HepG2 (cell line): ENCODE measurements at regions not wholly inside any gene's neighbourhood (a gene's known extent, or its start where the extent isn't known, plus 50 kb on each side); places are given as distances from the start of the nearest gene placed in this dataset.
A peak's percentile ranks its signal among the peaks of the same experiment; 100 is the strongest.

Experiments used
- ARNT2 ChIP-seq: sonication (generic); formaldehyde crosslinking; IDR thresholded peaks from 2 replicates; pipeline ENCODE4 v1.8.0; 2022; ENCODE audit warnings: mild to moderate bottlenecking, low read depth, missing genetic modification reagents, moderate library complexity
- ATF3 ChIP-seq: sonication (generic); formaldehyde crosslinking; IDR thresholded peaks from 2 replicates; pipeline ENCODE4 v1.4.0; 2020; ENCODE audit warnings: missing genetic modification reagents
- CBX2 ChIP-seq, 2 experiments: fragments of 200-600 bp in 1 of 2; sonication (generic); formaldehyde crosslinking in 1 of 2; IDR thresholded peaks; 2 replicates each; pipeline versions ENCODE4 v1.7.0 to v1.8.1; 2018 to 2022; ENCODE audit warnings: low read depth in 2 of 2, low read length in 1 of 2, mild to moderate bottlenecking in 1 of 2, missing genetic modification reagents in 1 of 2
- CCDC6 ChIP-seq: sonication (generic); formaldehyde crosslinking; IDR thresholded peaks from 2 replicates; pipeline ENCODE4 v1.8.1; 2022; ENCODE audit warnings: mild to moderate bottlenecking, missing genetic modification reagents, moderate library complexity
- CHCHD3 ChIP-seq: sonication (generic); formaldehyde crosslinking; IDR thresholded peaks from 2 replicates; pipeline ENCODE4 v1.8.0; 2022; ENCODE audit warnings: mild to moderate bottlenecking, missing genetic modification reagents, moderate library complexity
- DPF2 ChIP-seq: sonication (generic); formaldehyde crosslinking; IDR thresholded peaks from 2 replicates; pipeline ENCODE4 v1.4.0; 2020; ENCODE audit warnings: mild to moderate bottlenecking, low read depth, missing genetic modification reagents, borderline replicate concordance
- ETV5 ChIP-seq: IDR thresholded peaks from 2 replicates; pipeline ENCODE4 v1.6.1; 2018; ENCODE audit warnings: missing biosample characterization, missing genetic modification reagents, inconsistent platforms, borderline replicate concordance
- GABPA ChIP-seq, 2 experiments: IDR thresholded peaks; 2 replicates each; pipeline ENCODE4 v1.6.1; 2011 to 2016; ENCODE audit warnings: low read depth in 2 of 2, low read length in 1 of 2, missing biosample characterization in 1 of 2, missing genetic modification characterization in 1 of 2
- HDAC6 ChIP-seq: fragments of 200-600 bp; sonication (generic); IDR thresholded peaks from 2 replicates; pipeline ENCODE4 v1.7.0; 2017; ENCODE audit warnings: mild to moderate bottlenecking, antibody characterized with exemption, low read length, low read depth
- HMG20B ChIP-seq: conservative IDR thresholded peaks from 2 replicates; pipeline ENCODE4 v1.6.1; 2016; ENCODE audit warnings: missing genetic modification reagents, missing compliant biosample characterization
- ISL2 ChIP-seq: sonication (generic); formaldehyde crosslinking; IDR thresholded peaks from 2 replicates; pipeline ENCODE4 v1.5.0; 2020; ENCODE audit warnings: missing genetic modification reagents
- KMT2A ChIP-seq: sonication (generic); formaldehyde crosslinking; IDR thresholded peaks from 2 replicates; pipeline ENCODE4 v1.4.0; 2020; ENCODE audit warnings: missing genetic modification reagents
- MIER2 ChIP-seq: IDR thresholded peaks from 2 replicates; pipeline ENCODE4 v1.6.1; 2016; ENCODE audit warnings: missing biosample characterization, missing genetic modification reagents
- MTF1 ChIP-seq: sonication (generic); formaldehyde crosslinking; IDR thresholded peaks from 2 replicates; pipeline ENCODE4 v1.5.0; 2020; ENCODE audit warnings: missing genetic modification reagents
- MXD1 ChIP-seq: sonication (generic); formaldehyde crosslinking; IDR thresholded peaks from 2 replicates; pipeline ENCODE4 v1.4.0; 2020; ENCODE audit warnings: mild to moderate bottlenecking, missing genetic modification reagents
- MXD3 ChIP-seq: IDR thresholded peaks from 2 replicates; pipeline ENCODE4 v1.6.1; 2016; ENCODE audit warnings: mild to moderate bottlenecking, missing biosample characterization, missing genetic modification reagents
- MYC ChIP-seq: sonication (generic); formaldehyde crosslinking; IDR thresholded peaks from 2 replicates; pipeline ENCODE4 v1.9.0; 2021; ENCODE audit warnings: missing genetic modification reagents, borderline replicate concordance
- NBN ChIP-seq: fragments of 450-650 bp; conservative IDR thresholded peaks from 2 replicates; pipeline ENCODE4 v1.6.1; 2017
- SIX4 ChIP-seq: sonication (generic); formaldehyde crosslinking; IDR thresholded peaks from 2 replicates; pipeline ENCODE4 v1.4.0; 2020; ENCODE audit warnings: missing genetic modification reagents
- STAT5B ChIP-seq: sonication (generic); formaldehyde crosslinking; IDR thresholded peaks from 2 replicates; pipeline ENCODE4 v1.4.0; 2020; ENCODE audit warnings: missing genetic modification reagents
- TP53 ChIP-seq: sonication (generic); formaldehyde crosslinking; conservative IDR thresholded peaks from 2 replicates; pipeline ENCODE4 v1.4.0; 2020; ENCODE audit warnings: missing genetic modification reagents
- ZBTB7B ChIP-seq: sonication (generic); formaldehyde crosslinking; IDR thresholded peaks from 2 replicates; pipeline ENCODE4 v1.4.0; 2020; ENCODE audit warnings: missing genetic modification reagents
- ZFP36L1 ChIP-seq: sonication (generic); formaldehyde crosslinking; IDR thresholded peaks from 2 replicates; pipeline ENCODE4 v1.8.0; 2022; ENCODE audit warnings: mild to moderate bottlenecking, missing genetic modification reagents, moderate library complexity
- ZFP90 ChIP-seq: sonication (generic); formaldehyde crosslinking; IDR thresholded peaks from 2 replicates; pipeline ENCODE4 v1.8.0; 2022; ENCODE audit warnings: missing genetic modification reagents, mild to moderate bottlenecking, inconsistent platforms, borderline replicate concordance
- ZNF317 ChIP-seq: sonication (generic); formaldehyde crosslinking; IDR thresholded peaks from 2 replicates; pipeline ENCODE4 v1.5.0; 2020; ENCODE audit warnings: mild to moderate bottlenecking, missing genetic modification reagents
- ZNF496 ChIP-seq: sonication (generic); formaldehyde crosslinking; IDR thresholded peaks from 2 replicates; pipeline ENCODE4 v1.8.1; 2023; ENCODE audit warnings: mild to moderate bottlenecking, moderate library complexity, missing genetic modification reagents; ENCODE audit not compliant: insufficient replicate concordance
- ZNF577 ChIP-seq: sonication (generic); formaldehyde crosslinking; IDR thresholded peaks from 2 replicates; pipeline ENCODE4 v1.4.0; 2020; ENCODE audit warnings: mild to moderate bottlenecking, low read depth, missing genetic modification reagents, borderline replicate concordance
- ZNF704 ChIP-seq: sonication (generic); formaldehyde crosslinking; IDR thresholded peaks from 2 replicates; pipeline ENCODE4 v1.8.1; 2023; ENCODE audit warnings: mild to moderate bottlenecking, inconsistent platforms, moderate library complexity, missing genetic modification reagents, borderline replicate concordance
- ZNF775 ChIP-seq: sonication (generic); formaldehyde crosslinking; IDR thresholded peaks from 2 replicates; pipeline ENCODE4 v1.4.0; 2020; ENCODE audit warnings: missing genetic modification reagents, mild to moderate bottlenecking, moderate library complexity, borderline replicate concordance

GRCh38 chr4:3827616-3828492, 61.7 kb downstream of the ADRA2C start (continued):
- no peak for TF ChIP-seq ZNF704 (CRISPR knock-in tag)
- no peak for TF ChIP-seq STAT5B (CRISPR knock-in tag)
- no peak for TF ChIP-seq ZFP36L1 (CRISPR knock-in tag)
- no peak for TF ChIP-seq HDAC6
- peak; percentile 22; the same call in 1 of the 2 replicates for TF ChIP-seq ZFP90 (CRISPR knock-in tag)
- no peak for TF ChIP-seq NBN
- TF ChIP-seq MTF1 (CRISPR knock-in tag) = no peak
- TF ChIP-seq CHCHD3 (CRISPR knock-in tag) = no peak
- no peak for TF ChIP-seq ZNF775 (CRISPR knock-in tag)
- no peak for TF ChIP-seq GABPA (IDR thresholded peaks at IDR 0.05; ENCODE audit: low read depth, low read length)
- TF ChIP-seq GABPA (CRISPR knock-in tag; IDR thresholded peaks at IDR 0.05; ENCODE audit: low read depth) = no peak
- TF ChIP-seq CBX2 (IDR thresholded peaks at IDR 0.05; ENCODE audit: low read depth, low read length) = no peak
- no peak for TF ChIP-seq CBX2 (CRISPR knock-in tag; IDR thresholded peaks at IDR 0.05; ENCODE audit: low read depth)
- peak; percentile 67; the same call in 1 of the 2 replicates for TF ChIP-seq KMT2A
- TF ChIP-seq MXD1 = peak; percentile 77
- peak; percentile 81; the same call in 1 of the 2 replicates for TF ChIP-seq MYC (CRISPR knock-in tag)
- peak; percentile 91; the same call in 1 of the 2 replicates for TF ChIP-seq MXD3 (CRISPR knock-in tag)
- TF ChIP-seq ZNF317 (CRISPR knock-in tag) = peak; percentile 76
- peak; percentile 64; the same call in 1 of the 2 replicates for TF ChIP-seq ARNT2
- TF ChIP-seq ZBTB7B (CRISPR knock-in tag) = peak; percentile 91
- peak; percentile 44 for TF ChIP-seq ISL2 (CRISPR knock-in tag)
- 0 out of 2 replicates have a peak, but pooled peaks have one; percentile 34 for TF ChIP-seq HMG20B
- TF ChIP-seq ZNF577 = no peak
- peak; percentile 94 for TF ChIP-seq CCDC6 (CRISPR knock-in tag)
- TF ChIP-seq DPF2 (CRISPR knock-in tag) = peak; percentile 65
- peak; percentile 61; the same call in 1 of the 2 replicates for TF ChIP-seq SIX4 (CRISPR knock-in tag)
- TF ChIP-seq MIER2 (CRISPR knock-in tag) = peak; percentile 77
- no peak for TF ChIP-seq TP53
- peak; percentile 27; the same call in 1 of the 2 replicates for TF ChIP-seq ETV5 (CRISPR knock-in tag)
- TF ChIP-seq ATF3 = no peak
- TF ChIP-seq ZNF496 (CRISPR knock-in tag) = no peak
